ENCODE measurements at regions not wholly inside any gene's neighbourhood (a gene's known extent, or its start where the extent isn't known, plus 50 kb on each side); places are given as distances from the start of the nearest gene placed in this dataset.

GRCh38 chr18:56003009-56003719 lies 415.2 kb upstream of the TCF4 start:
- 29 to 71% (median 43%) methylated on average over 1 of the region's 1 CpG for WGBS, 3 donors
- Histone ChIP-seq H3K27ac (no peak overlapping the region), H3K36me3 (ENCODE audit: insufficient read depth in 1 of 2, low read depth in 1 of 2) (no peaks in the 10 kb centered on the region), H3K4me3 (no peak overlapping the region), H3K9me3 (no peaks in the 10 kb centered on the region), H3K27me3 (ENCODE audit: insufficient read depth in 3 of 3, low read length in 2 of 3) (peaks cover 0 to 4% (median 0%) of the 10 kb centered on the region in 3 donors), H3K4me1 (no peaks in the 10 kb centered on the region)
- DNase-seq: no peak
- no peak for TF ChIP-seq CTCF (IDR thresholded peaks at IDR 0.05)
- intact Hi-C loops (cut with DNase I): no loop called here
- ATAC-seq: no peak

- Histone ChIP-seq H3K4me1 (no peaks in the 10 kb centered on the region), H3K27ac (no peak overlapping the region), H3K9me3 (no peaks in the 10 kb centered on the region), H3K36me3 (ENCODE audit: insufficient read depth in 1 of 2, low read depth in 1 of 2) (no peaks in the 10 kb centered on the region), H3K27me3 (ENCODE audit: insufficient read depth in 3 of 3, low read length in 2 of 3) (peaks cover 0 to 6% (median 0%) of the 10 kb centered on the region in 3 donors), H3K4me3 (no peak overlapping the region)
- no peak for TF ChIP-seq CTCF (IDR thresholded peaks at IDR 0.05)
- WGBS, 3 donors: 60 to 77% (median 61%) methylated on average over 4 of the region's 4 CpGs
- ATAC-seq (no peak), DNase-seq (no peak)
- intact Hi-C loops (cut with DNase I): no loop called here
Measured at GRCh38 chr18:56001576-56001975, 413.6 kb upstream of the TCF4 start.

- Histone ChIP-seq H3K4me1 (no peaks in the 10 kb centered on the region), H3K27me3 (ENCODE audit: insufficient read depth in 3 of 3, low read length in 2 of 3) (peaks cover 0 to 9% (median 0%) of the 10 kb centered on the region in 3 donors), H3K9me3 (no peaks in the 10 kb centered on the region), H3K27ac (no peak overlapping the region), H3K36me3 (ENCODE audit: insufficient read depth in 1 of 2, low read depth in 1 of 2) (no peaks in the 10 kb centered on the region), H3K4me3 (no peak overlapping the region)
- TF ChIP-seq CTCF (IDR thresholded peaks at IDR 0.05): no peak
- DNase-seq (no peak), ATAC-seq (no peak)
- intact Hi-C loops (cut with DNase I): no loop called here
- WGBS, 3 donors: 76 to 86% (median 77%) methylated on average over 6 of the region's 6 CpGs
Measured at GRCh38 chr18:56000041-56000440, 412.0 kb upstream of the TCF4 start.

GRCh38 chr18:55999641-56000040 lies 411.6 kb upstream of the TCF4 start:
- no peak overlapping the region for H3K27ac ChIP-seq
- no peak overlapping the region for H3K4me3 ChIP-seq
- TF ChIP-seq CTCF (IDR thresholded peaks at IDR 0.05): no peak
- no peaks in the 10 kb centered on the region for H3K36me3 ChIP-seq (ENCODE audit: insufficient read depth in 1 of 2, low read depth in 1 of 2)
- DNase-seq (no peak), ATAC-seq (no peak)
- H3K9me3 ChIP-seq: no peaks in the 10 kb centered on the region
- WGBS, 3 donors: 35 to 64% (median 42%) methylated on average over 2 of the region's 2 CpGs
- intact Hi-C loops (cut with DNase I): no loop called here
- H3K4me1 ChIP-seq: no peaks in the 10 kb centered on the region
- peaks cover 0 to 9% (median 0%) of the 10 kb centered on the region in 3 donors for H3K27me3 ChIP-seq (ENCODE audit: insufficient read depth in 3 of 3, low read length in 2 of 3)

Measured in psoas muscle (tissue), 7 donors.